Renal cortex interstitium (tissue), 11 donors: ENCODE measurements at regions not wholly inside any gene's neighbourhood (a gene's known extent, or its start where the extent isn't known, plus 50 kb on each side); places are given as distances from the start of the nearest gene placed in this dataset.
"Not testable (repeated sequence)": the region's sequence is repeated elsewhere in the genome, so short reads cannot be mapped to it uniquely, and the experiment has no call there.

Source experiments
- DNase-seq, 11 donors: peaks; one replicate each; pipeline ENCODE4 v3.0.0-alpha.2; 2013; ENCODE audit warnings: low read depth in 9 of 11, low spot score in 4 of 11; ENCODE audit errors: extremely low read depth in 1 of 11

DNA sequence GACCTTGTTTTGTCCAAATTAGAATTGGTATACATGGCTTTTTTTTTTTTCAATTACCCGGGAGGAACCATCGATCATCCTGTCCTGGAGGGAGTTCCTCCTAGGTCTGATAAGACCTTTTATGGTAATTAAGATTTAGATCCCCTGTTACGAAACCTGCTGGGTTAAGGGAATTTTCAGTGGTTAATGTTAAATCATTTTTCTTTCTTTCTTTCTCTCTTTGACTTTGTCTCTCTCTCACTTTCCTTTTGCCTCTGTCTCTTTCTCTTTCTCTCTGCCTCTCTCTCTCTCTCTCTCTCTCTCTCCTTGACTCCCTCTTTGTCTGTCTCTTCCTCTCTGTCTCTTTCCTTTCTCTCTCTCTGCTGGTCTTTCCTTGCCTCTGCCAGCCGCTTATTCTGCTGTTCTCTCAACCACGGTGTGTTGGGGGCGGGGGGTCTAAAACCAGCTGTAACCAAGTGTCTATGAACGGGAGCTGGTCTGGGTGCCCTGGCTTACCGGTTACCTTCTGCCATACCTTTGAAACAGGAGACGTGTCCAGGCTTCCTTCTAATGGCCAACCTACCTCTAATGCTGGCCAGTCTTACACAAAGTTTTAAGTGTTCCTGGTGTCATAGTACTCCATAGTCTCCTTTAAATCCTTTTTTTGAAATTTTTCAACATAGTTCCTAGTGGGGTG is 815.1 kb downstream of the TRIB2 start:
- DNase-seq = not testable (repeated sequence)

DNA sequence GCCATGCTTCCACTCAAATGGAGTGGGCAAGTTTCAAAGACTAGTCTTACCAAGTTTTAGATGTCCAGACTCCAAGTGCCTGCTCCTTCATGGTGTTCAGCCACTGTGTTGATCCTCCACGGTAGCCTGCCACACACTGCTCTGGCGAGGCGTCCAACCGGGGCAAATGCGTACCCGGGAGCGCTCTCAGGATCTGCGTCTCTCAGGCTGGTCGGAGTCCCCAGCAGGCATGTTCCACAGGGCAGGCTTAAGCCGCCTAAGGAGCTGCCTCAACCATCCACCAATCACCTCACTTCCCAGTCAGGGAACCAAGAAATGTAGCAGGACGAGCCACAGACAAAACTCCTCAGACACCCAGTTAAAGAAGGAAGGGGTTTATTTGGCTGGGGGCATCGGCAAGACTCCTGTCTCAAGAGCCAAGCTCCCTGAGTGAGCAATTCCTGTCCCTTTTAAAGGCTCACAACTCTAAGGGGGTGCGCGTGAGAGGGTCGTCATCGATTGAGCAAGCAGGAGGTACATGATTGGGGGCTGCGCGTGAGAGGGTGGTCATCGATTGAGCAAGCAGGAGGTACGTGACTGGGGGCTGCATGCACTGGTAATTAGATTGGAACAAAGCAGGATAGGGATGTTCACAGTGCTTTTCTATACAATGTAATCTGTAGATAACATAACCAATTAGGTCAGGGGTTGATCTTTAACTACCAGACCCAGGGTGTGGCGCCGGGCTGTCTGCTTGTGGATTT is 816.2 kb downstream of the TRIB2 start:
- DNase-seq = not testable (repeated sequence)

GRCh38 chr2:13533524-13533922 is 816.8 kb downstream of the TRIB2 start:
- no peak for DNase-seq

- DNase-seq = no peak
Observed at GRCh38 chr2:13536941-13537340, 820.2 kb downstream of the TRIB2 start.

DNA sequence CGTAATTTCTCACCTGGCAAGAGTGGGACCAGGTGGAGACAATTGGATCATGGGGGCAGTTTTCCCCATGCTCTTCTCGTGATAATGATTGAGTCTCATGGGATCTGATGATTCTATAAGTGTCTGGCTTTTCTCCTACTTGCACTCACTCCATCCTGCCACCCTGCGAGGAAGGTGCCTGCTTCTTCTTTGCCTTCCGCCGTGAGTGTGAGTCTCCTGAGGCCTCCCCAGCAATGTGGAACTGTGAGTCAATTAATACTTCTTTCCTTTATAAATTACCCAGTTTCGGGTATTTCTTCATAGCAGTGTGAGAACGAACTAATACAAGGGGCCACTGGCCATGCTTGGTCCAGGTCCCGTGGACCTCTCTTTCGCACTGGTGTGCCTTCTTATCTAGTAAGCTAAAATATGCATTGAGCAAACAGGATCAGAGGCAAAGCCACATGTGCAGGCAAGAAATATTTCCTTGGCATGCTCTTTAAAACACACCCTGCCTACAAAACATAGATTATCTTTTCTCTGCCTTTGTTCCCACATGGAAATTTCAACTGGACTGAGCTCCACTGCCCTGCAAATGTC is 821.1 kb downstream of the TRIB2 start:
- DNase-seq = no peak

- no peak for DNase-seq
Observed at GRCh38 chr2:13539296-13539695, 822.6 kb downstream of the TRIB2 start.

DNA sequence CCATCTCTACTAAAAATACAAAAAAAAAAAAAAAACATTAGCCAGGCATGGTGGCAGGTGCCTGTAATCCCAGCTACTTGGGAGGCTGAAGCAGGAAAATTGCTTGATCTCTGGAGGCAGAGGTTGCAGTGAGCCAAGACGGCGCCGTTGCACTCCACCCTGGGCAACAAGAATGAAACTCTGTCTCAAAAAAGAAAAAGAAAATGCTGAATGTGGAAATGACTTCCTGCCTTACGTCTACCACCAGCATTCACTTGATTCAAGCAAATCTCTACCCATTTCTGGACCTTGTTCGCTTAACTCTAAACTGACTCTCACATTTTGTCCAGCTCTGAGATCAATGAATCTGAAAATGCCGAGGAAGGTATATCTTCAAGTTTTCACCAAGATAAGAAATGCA is 825.3 kb downstream of the TRIB2 start:
- DNase-seq = no peak

DNA sequence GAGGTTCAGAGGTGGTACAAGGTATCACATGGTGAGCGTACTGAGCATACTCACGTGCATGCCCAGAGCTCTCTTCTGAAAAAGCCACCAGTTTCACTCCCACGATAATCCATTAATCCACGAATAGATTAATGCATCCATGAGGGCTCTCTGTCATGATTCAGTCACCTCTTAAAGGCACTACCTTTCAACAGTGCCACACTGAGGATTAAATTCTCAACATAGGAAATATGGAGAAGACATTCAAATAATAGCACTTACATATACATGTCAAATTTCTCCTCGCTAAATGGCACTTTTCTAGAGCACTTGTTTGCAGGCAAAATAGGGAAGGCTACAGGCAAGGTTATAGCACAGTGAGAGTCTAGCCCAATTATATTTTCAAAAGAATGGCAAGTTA is 825.9 kb downstream of the TRIB2 start:
- no peak for DNase-seq

DNA sequence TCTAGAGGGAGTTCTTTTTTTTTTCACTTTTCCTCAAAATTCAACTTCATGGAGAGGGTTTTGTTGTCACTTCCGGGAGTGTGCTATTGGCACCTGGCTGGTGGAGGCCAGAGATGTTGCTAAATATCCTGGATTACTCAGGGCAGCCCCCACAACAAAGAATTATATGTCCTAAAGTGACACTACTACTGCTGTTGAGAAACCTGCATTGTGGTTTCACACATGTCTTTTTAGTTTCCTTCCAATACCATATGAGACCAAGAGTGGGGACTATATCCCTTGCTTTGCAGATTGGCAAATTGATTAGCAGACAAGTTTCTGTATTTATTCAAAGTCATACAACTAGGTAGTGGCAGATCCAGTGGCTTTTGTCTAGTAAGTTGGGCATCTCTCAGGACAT is 826.8 kb downstream of the TRIB2 start:
- DNase-seq = no peak

DNA sequence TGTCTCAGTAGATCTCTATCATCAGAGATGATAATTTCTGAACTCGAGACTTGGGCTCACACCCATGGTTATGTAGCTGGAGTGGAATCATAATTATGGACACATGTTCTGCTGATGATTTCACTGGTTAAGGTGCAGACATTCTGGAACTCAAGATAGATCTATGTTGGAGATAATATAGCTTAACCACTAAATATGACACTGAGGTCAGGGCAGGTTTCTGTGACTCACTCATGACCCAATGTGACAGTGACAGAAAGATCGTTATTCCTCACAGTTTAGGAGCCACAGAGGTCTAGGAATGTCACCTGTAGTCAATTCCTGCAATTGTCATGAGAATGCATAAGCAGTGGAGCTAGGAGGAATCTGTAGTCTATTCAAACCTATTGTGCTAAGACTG is 828.6 kb downstream of the TRIB2 start:
- no peak for DNase-seq

GRCh38 chr2:13546131-13546530 is 829.4 kb downstream of the TRIB2 start:
- DNase-seq = no peak

GRCh38 chr2:13550285-13551231 is 833.8 kb downstream of the TRIB2 start:
- DNase-seq = no peak

DNA sequence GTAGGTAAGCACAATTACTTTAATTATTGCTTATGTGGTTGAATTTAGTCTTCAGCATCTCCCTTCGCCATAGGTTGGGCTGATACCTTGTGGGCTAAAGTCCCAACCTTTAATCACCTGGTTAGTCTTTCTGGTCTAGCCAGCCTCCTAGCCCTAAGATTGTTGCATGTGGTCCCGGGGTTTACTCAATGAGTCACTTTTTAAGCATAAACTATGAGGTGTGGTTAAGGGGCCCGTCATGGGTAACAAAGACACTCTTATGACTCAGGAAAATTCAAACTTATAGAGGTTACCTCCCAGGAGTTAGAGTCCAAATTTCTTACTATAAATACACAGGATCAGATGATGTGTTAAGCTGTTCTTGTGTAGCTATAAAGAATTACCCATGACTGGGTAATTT is 841.6 kb downstream of the TRIB2 start:
- peak in 1 of 11 donors; percentile 2 for DNase-seq

GRCh38 chr2:13560322-13560721 is 843.6 kb downstream of the TRIB2 start:
- no peak for DNase-seq

GRCh38 chr2:13572466-13572865 is 855.7 kb downstream of the TRIB2 start:
- DNase-seq = no peak

GRCh38 chr2:13574831-13575230 is 858.1 kb downstream of the TRIB2 start:
- no peak for DNase-seq

GRCh38 chr2:13576406-13577036 is 859.8 kb downstream of the TRIB2 start:
- DNase-seq = no peak

- no peak for DNase-seq
Observed at GRCh38 chr2:13578547-13578946, 861.8 kb downstream of the TRIB2 start.

DNA sequence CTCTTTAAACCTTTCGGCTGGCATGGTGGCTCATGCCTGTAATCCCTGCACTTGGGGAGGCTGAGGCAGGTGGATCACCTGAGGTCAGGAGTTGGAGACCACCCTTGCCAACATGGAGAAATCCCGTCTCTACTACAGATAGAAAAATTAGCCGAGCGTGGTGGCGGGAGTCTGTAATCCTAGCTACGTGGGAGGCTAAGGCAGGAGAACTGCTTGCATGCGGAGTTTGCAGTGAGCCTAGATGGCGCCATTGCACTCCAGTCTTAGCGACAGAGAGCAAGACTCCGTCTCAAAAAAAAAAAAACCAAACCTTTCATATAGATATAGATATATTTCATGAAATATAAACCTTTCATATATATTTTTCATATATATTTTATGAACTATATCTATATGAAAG is 864.7 kb downstream of the TRIB2 start:
- DNase-seq = no peak
